OCI-LY3 (cell line): ENCODE measurements at regions not wholly inside any gene's neighbourhood (a gene's known extent, or its start where the extent isn't known, plus 50 kb on each side); places are given as distances from the start of the nearest gene placed in this dataset.

Source experiments
- H2AFZ ChIP-seq: fragments of 200-600, 300-600 bp; shearing (Covaris generic); 2 replicates; pipeline ENCODE4 v1.6.0; 2014; ENCODE audit warnings: antibody characterized with exemption, low read depth, low read length
- H3K27ac ChIP-seq: fragments of 200-600, 300-600 bp; sonication (generic); 2 replicates; pipeline ENCODE4 v1.5.1; 2014; ENCODE audit warnings: mild to moderate bottlenecking, low read length, moderate library complexity, mixed read lengths
- H3K27me3 ChIP-seq: fragments of 200-600, 300-600 bp; sonication (generic); 2 replicates; pipeline ENCODE4 v1.6.1; 2014; ENCODE audit warnings: low read depth, low read length, mixed read lengths
- H3K36me3 ChIP-seq: fragments of 200-600, 300-600 bp; sonication (generic); replicated peaks from 2 replicates; pipeline ENCODE3; 2014; ENCODE audit warnings: low read depth, low read length, mixed read lengths
- H3K4me1 ChIP-seq: fragments of 300-600, 200-600 bp; sonication (generic); 2 replicates; pipeline ENCODE4 v1.6.1; 2014; ENCODE audit warnings: low read length, mixed read lengths
- H3K4me2 ChIP-seq: fragments of 200-600, 300-600 bp; sonication (generic); 2 replicates; pipeline ENCODE4 v1.6.1; 2014; ENCODE audit warnings: low read length, mixed read lengths
- H3K4me3 ChIP-seq: fragments of 300-600, 200-600 bp; sonication (generic); 2 replicates; pipeline ENCODE4 v1.5.1; 2014; ENCODE audit warnings: antibody characterized with exemption, mild to moderate bottlenecking, low read length, moderate library complexity
- H3K79me2 ChIP-seq: fragments of 300-600, 200-600 bp; shearing (Covaris generic); 2 replicates; pipeline ENCODE4 v1.6.1; 2014; ENCODE audit warnings: mild to moderate bottlenecking, low read length, mixed read lengths
- H3K9ac ChIP-seq: fragments of 300-600, 200-600 bp; shearing (Covaris generic); 2 replicates; pipeline ENCODE4 v1.6.0; 2014; ENCODE audit warnings: mild to moderate bottlenecking, low read length, moderate library complexity
- H3K9me3 ChIP-seq: fragments of 200-600, 300-600 bp; shearing (Covaris generic); 2 replicates; pipeline ENCODE4 v1.6.1; 2014; ENCODE audit warnings: low read length, mixed read lengths; ENCODE audit not compliant: insufficient read depth
- H4K20me1 ChIP-seq: fragments of 200-600, 300-600 bp; sonication (generic); 2 replicates; pipeline ENCODE4 v1.6.1; 2016; ENCODE audit warnings: low read length, mixed read lengths; ENCODE audit not compliant: insufficient read depth
- EZH2phosphoT487 ChIP-seq: fragments of 200-600 bp; shearing (Covaris generic); IDR thresholded peaks from 2 replicates; pipeline ENCODE4 v1.6.1; 2018; ENCODE audit warnings: antibody characterized with exemption, mixed run types, low read depth
- TF ChIP-seq, protein P1 (sequence below): fragments of 200-600, 300-600 bp; sonication (generic); IDR thresholded peaks from 2 replicates; pipeline ENCODE4 v1.5.1; 2014; ENCODE audit warnings: antibody characterized with exemption, low read length, low read depth

DNA sequence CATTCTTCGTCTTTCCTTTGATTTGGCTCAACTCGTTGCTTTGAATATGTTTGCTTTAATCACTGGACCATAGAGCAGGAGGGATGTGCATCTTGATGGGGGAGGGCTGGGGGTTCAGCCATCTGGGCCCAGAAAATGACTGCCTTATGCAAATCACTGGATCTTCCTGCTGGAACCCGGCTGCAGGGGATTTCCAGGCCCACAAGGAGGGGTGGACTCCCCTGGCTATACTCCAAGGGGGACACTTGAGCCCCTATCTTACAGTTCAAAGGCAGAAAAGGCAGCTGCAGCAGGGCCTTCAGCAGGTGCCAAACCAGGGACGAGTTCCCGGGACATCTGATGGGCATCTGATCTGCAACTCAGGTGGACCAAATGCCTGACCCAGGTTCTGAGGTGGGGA, 122.5 kb downstream of the DICER1 start:
- H3K9me3 ChIP-seq: no peaks in the 10 kb centered on the region
- TF ChIP-seq EZH2phosphoT487: no peak
- TF ChIP-seq, protein P1, sequence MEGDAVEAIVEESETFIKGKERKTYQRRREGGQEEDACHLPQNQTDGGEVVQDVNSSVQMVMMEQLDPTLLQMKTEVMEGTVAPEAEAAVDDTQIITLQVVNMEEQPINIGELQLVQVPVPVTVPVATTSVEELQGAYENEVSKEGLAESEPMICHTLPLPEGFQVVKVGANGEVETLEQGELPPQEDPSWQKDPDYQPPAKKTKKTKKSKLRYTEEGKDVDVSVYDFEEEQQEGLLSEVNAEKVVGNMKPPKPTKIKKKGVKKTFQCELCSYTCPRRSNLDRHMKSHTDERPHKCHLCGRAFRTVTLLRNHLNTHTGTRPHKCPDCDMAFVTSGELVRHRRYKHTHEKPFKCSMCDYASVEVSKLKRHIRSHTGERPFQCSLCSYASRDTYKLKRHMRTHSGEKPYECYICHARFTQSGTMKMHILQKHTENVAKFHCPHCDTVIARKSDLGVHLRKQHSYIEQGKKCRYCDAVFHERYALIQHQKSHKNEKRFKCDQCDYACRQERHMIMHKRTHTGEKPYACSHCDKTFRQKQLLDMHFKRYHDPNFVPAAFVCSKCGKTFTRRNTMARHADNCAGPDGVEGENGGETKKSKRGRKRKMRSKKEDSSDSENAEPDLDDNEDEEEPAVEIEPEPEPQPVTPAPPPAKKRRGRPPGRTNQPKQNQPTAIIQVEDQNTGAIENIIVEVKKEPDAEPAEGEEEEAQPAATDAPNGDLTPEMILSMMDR: no peak
- H3K27me3 ChIP-seq: peaks cover 11% of the 10 kb centered on the region; the same call in 1 of the 2 replicates
- H3K4me3 ChIP-seq: no peak overlapping the region
- H3K36me3 ChIP-seq: no peaks in the 10 kb centered on the region
- H3K4me2 ChIP-seq: no peak overlapping the region
- no peak overlapping the region for H2AFZ ChIP-seq
- H4K20me1 ChIP-seq: no peaks in the 10 kb centered on the region
- no peaks in the 10 kb centered on the region for H3K79me2 ChIP-seq
- H3K27ac ChIP-seq: no peak overlapping the region
- H3K9ac ChIP-seq: no peak overlapping the region
- peaks cover 6% of the 10 kb centered on the region for H3K4me1 ChIP-seq

GRCh38 chr14:95033682-95034632, 123.4 kb downstream of the DICER1 start:
- Histone ChIP-seq H3K27ac (no peak overlapping the region), H3K4me2 (no peak overlapping the region), H3K79me2 (no peaks in the 10 kb centered on the region), H2AFZ (no peak overlapping the region), H3K9me3 (no peaks in the 10 kb centered on the region), H3K36me3 (no peaks in the 10 kb centered on the region), H4K20me1 (no peaks in the 10 kb centered on the region), H3K4me1 (peaks cover 6% of the 10 kb centered on the region), H3K27me3 (peaks cover 14% of the 10 kb centered on the region; the same call in 1 of the 2 replicates), H3K4me3 (no peak overlapping the region), H3K9ac (no peak overlapping the region)
- TF ChIP-seq EZH2phosphoT487: no peak
- TF ChIP-seq, protein P1: no peak

DNA sequence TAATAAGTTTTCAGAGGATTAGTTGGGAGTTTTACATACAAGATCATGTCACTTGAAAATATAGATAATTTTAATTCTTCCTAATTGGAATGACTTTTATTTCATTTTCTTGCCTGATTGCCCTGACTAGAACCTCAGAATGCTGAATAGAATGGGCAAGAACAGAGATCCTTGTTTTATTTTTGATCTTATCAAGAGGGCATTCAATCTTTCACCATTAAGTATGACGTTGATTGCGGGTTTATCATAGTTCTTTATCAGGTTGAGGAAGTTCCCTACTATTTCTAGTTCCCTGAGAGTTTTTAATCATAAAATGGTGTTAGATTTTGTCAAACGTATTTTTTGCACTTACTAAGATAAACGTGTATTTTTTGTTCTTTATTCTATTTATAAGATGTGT, 124.3 kb downstream of the DICER1 start:
- Histone ChIP-seq H3K36me3 (no peaks in the 10 kb centered on the region), H3K9ac (no peak overlapping the region), H3K27ac (no peak overlapping the region), H3K4me2 (no peak overlapping the region), H2AFZ (no peak overlapping the region), H3K4me1 (peaks cover 6% of the 10 kb centered on the region), H3K9me3 (no peaks in the 10 kb centered on the region), H3K79me2 (no peaks in the 10 kb centered on the region), H3K27me3 (peaks cover 14% of the 10 kb centered on the region; the same call in 1 of the 2 replicates), H4K20me1 (no peaks in the 10 kb centered on the region), H3K4me3 (no peak overlapping the region)
- TF ChIP-seq, protein P1: no peak

DNA sequence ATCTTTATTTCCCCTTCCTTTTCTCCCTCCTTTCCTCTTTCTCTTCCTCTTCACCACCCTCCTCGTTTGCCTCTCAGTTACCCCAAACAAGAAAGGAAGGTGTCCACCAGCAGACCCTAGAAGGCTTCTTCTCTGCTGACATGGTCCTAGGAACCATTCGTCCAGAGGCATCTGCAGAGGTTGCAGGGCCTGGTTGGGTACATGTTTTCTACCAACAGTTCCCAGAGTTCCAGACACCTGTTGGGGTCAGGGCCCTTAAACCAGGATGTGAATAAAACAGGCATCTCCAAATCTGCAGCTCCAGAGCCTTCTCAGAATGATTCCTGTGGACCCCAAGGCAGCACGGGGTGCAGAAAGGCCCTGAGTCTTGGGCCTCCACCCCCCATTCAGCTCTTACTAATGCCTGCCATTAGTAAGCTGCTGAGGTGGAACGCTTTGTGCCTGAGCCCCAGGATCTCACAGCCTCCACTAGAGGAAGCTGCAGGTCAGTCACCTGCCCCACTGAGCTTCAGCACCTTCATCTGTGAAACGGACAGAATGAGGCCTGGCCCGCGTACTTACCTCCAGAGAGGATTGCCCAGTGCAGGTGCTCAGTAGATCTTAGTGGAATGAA, 130.4 kb downstream of the DICER1 start:
- Histone ChIP-seq H4K20me1 (no peaks in the 10 kb centered on the region), H3K36me3 (no peaks in the 10 kb centered on the region), H3K9me3 (no peaks in the 10 kb centered on the region), H3K4me1 (no peaks in the 10 kb centered on the region), H3K9ac (no peak overlapping the region), H2AFZ (no peak overlapping the region), H3K27ac (no peak overlapping the region), H3K27me3 (peaks cover 7% of the 10 kb centered on the region; the same call in 1 of the 2 replicates), H3K79me2 (no peaks in the 10 kb centered on the region), H3K4me2 (no peak overlapping the region), H3K4me3 (no peak overlapping the region)
- TF ChIP-seq, protein P1: no peak
- TF ChIP-seq EZH2phosphoT487: no peak
